Breast epithelium (tissue), 4 donors: ENCODE measurements at regions not wholly inside any gene's neighbourhood (a gene's known extent, or its start where the extent isn't known, plus 50 kb on each side); places are given as distances from the start of the nearest gene placed in this dataset.

ENCODE experiments used
- DNase-seq, 2 donors: peaks; one replicate each; pipeline ENCODE4 v3.0.0-alpha.2; 2019; ENCODE audit warnings: low spot score in 2 of 2
- H3K27ac ChIP-seq, 2 donors: fragments of 200-600 bp; sonication (generic) in 1 of 2; one replicate each; pipeline ENCODE4 v1.5.1; 2016 to 2019; ENCODE audit warnings: mild to moderate bottlenecking in 1 of 2
- H3K27me3 ChIP-seq, 2 donors: fragments of 200-600 bp; sonication (generic) in 1 of 2; one replicate each; pipeline versions ENCODE4 v1.5.1 to v1.6.0; 2017 to 2019; ENCODE audit warnings: control low read depth in 1 of 2, mild to moderate bottlenecking in 1 of 2
- H3K36me3 ChIP-seq: fragments of 200-600 bp; one replicate; pipeline ENCODE4 v1.5.1; 2019
- H3K4me1 ChIP-seq, 2 donors: fragments of 200-600 bp; sonication (generic); one replicate each; pipeline ENCODE4 v1.5.1; 2016 to 2019; ENCODE audit warnings: control low read depth in 1 of 2
- H3K4me3 ChIP-seq, 3 donors: fragments of 200-600 bp; sonication (generic); 1 replicate in 2 of 3; 2 replicates in 1 of 3; pipeline ENCODE4 v1.5.1; 2016 to 2019; ENCODE audit warnings: mild to moderate bottlenecking in 3 of 3, moderate library complexity in 2 of 3
- H3K9me3 ChIP-seq, 2 donors: fragments of 200-600 bp; sonication (generic) in 1 of 2; one replicate each; pipeline ENCODE4 v1.5.1; 2016 to 2019; ENCODE audit warnings: control low read depth in 1 of 2
- CTCF ChIP-seq, 3 donors: fragments of 450-650 bp; IDR thresholded peaks; one replicate each; pipeline ENCODE4 v1.5.1; 2016 to 2017; ENCODE audit warnings: antibody characterized with exemption in 3 of 3, mild to moderate bottlenecking in 3 of 3, moderate library complexity in 3 of 3
- POLR2A ChIP-seq: fragments of 450-650 bp; IDR thresholded peaks from one replicate; pipeline ENCODE4 v1.6.1; 2016; ENCODE audit warnings: antibody characterized with exemption, mild to moderate bottlenecking, moderate library complexity
- POLR2AphosphoS5 ChIP-seq, 3 donors: sonication (generic); formaldehyde crosslinking; IDR thresholded peaks; one replicate each; pipeline ENCODE4 v1.6.1; 2017; ENCODE audit warnings: antibody characterized with exemption in 3 of 3
- intact Hi-C: fragments of 100-400 bp; cut with DNase I; formaldehyde crosslinking; loops from one replicate; pipeline ENCODE4 v1.15.1; 2023; ENCODE audit warnings: low total_unique reads

- Histone ChIP-seq H3K27me3 (no peaks in the 10 kb centered on the region), H3K4me3 (no peak overlapping the region), H3K27ac (no peak overlapping the region), H3K36me3 (no peaks in the 10 kb centered on the region), H3K9me3 (no peaks in the 10 kb centered on the region), H3K4me1 (no peaks in the 10 kb centered on the region)
- no peak for TF ChIP-seq POLR2AphosphoS5 (IDR thresholded peaks at IDR 0.05)
- no peak for TF ChIP-seq POLR2A
- TF ChIP-seq CTCF (IDR thresholded peaks at IDR 0.05) = no peak
- intact Hi-C loops = no loop called here
- no peak for DNase-seq
Measured at GRCh38 chr2:136062066-136062837, 55.7 kb downstream of the CXCR4 start.

- Histone ChIP-seq H3K27me3 (no peaks in the 10 kb centered on the region), H3K4me3 (no peak overlapping the region), H3K9me3 (no peaks in the 10 kb centered on the region), H3K27ac (no peak overlapping the region), H3K4me1 (no peaks in the 10 kb centered on the region), H3K36me3 (no peaks in the 10 kb centered on the region)
- TF ChIP-seq POLR2AphosphoS5 (IDR thresholded peaks at IDR 0.05) (no peak), POLR2A (no peak), CTCF (IDR thresholded peaks at IDR 0.05) (no peak)
- no peak for DNase-seq
- intact Hi-C loops = no loop called here
Measured at GRCh38 chr2:136060416-136060815, 57.5 kb downstream of the CXCR4 start.

- intact Hi-C loops = no loop called here
- Histone ChIP-seq H3K36me3 (no peaks in the 10 kb centered on the region), H3K4me3 (no peak overlapping the region), H3K9me3 (no peaks in the 10 kb centered on the region), H3K4me1 (no peaks in the 10 kb centered on the region), H3K27me3 (no peaks in the 10 kb centered on the region), H3K27ac (no peak overlapping the region)
- DNase-seq = no peak
- TF ChIP-seq POLR2A (no peak), POLR2AphosphoS5 (IDR thresholded peaks at IDR 0.05) (no peak), CTCF (IDR thresholded peaks at IDR 0.05) (no peak)
Measured at GRCh38 chr2:136059036-136059472, 58.9 kb downstream of the CXCR4 start.

GRCh38 chr2:136058262-136058661, 59.7 kb downstream of the CXCR4 start:
- TF ChIP-seq CTCF (IDR thresholded peaks at IDR 0.05) = no peak
- TF ChIP-seq POLR2A = no peak
- TF ChIP-seq POLR2AphosphoS5 (IDR thresholded peaks at IDR 0.05) = no peak
- H3K27ac ChIP-seq = no peak overlapping the region
- H3K9me3 ChIP-seq = no peaks in the 10 kb centered on the region
- DNase-seq = no peak
- no peak overlapping the region for H3K4me3 ChIP-seq
- intact Hi-C loops = no loop called here
- H3K27me3 ChIP-seq = no peaks in the 10 kb centered on the region
- H3K36me3 ChIP-seq = no peaks in the 10 kb centered on the region
- H3K4me1 ChIP-seq = no peaks in the 10 kb centered on the region

- no peak overlapping the region for H3K27ac ChIP-seq
- intact Hi-C loops = no loop called here
- H3K4me3 ChIP-seq = no peak overlapping the region
- H3K4me1 ChIP-seq = no peaks in the 10 kb centered on the region
- no peaks in the 10 kb centered on the region for H3K36me3 ChIP-seq
- no peak for DNase-seq
- TF ChIP-seq POLR2AphosphoS5 (IDR thresholded peaks at IDR 0.05) = no peak
- TF ChIP-seq CTCF (IDR thresholded peaks at IDR 0.05) = no peak
- TF ChIP-seq POLR2A = no peak
- H3K27me3 ChIP-seq = no peaks in the 10 kb centered on the region
- no peaks in the 10 kb centered on the region for H3K9me3 ChIP-seq
Measured at GRCh38 chr2:136057802-136058140, 60.2 kb downstream of the CXCR4 start.
